GM19238 (cell line): ENCODE measurements at regions not wholly inside any gene's neighbourhood (a gene's known extent, or its start where the extent isn't known, plus 50 kb on each side); places are given as distances from the start of the nearest gene placed in this dataset.

Experiments
- DNase-seq: peaks from one replicate; pipeline ENCODE4 v3.0.0; 2011; ENCODE audit warnings: low spot score; ENCODE audit not compliant: insufficient read length

GRCh38 chr6:156525541-156525940, 251.6 kb upstream of the ARID1B start:
- DNase-seq, result no peak

GRCh38 chr6:156519940-156520339, 257.2 kb upstream of the ARID1B start:
- no peak for DNase-seq

GRCh38 chr6:156517088-156517487, 260.1 kb upstream of the ARID1B start:
- DNase-seq, result no peak

GRCh38 chr6:156515242-156515641, 261.9 kb upstream of the ARID1B start:
- no peak for DNase-seq

GRCh38 chr6:156513504-156513903, 263.7 kb upstream of the ARID1B start:
- no peak for DNase-seq

GRCh38 chr6:156511570-156511969, 265.6 kb upstream of the ARID1B start:
- DNase-seq, result no peak

GRCh38 chr6:156511051-156511450, 266.1 kb upstream of the ARID1B start:
- DNase-seq, result no peak

- DNase-seq, result no peak
Observed at GRCh38 chr6:156510242-156510641, 266.9 kb upstream of the ARID1B start.

GRCh38 chr6:156509496-156509895, 267.7 kb upstream of the ARID1B start:
- DNase-seq, result no peak

- DNase-seq, result no peak
Observed at GRCh38 chr6:156508923-156509322, 268.3 kb upstream of the ARID1B start.

- no peak for DNase-seq
Observed at GRCh38 chr6:156508126-156508525, 269.1 kb upstream of the ARID1B start.

- no peak for DNase-seq
Observed at GRCh38 chr6:156507656-156508055, 269.5 kb upstream of the ARID1B start.

GRCh38 chr6:156507106-156507505, 270.1 kb upstream of the ARID1B start:
- no peak for DNase-seq

GRCh38 chr6:156502969-156503504, 274.1 kb upstream of the ARID1B start:
- DNase-seq, result no peak

GRCh38 chr6:156497618-156498017, 279.6 kb upstream of the ARID1B start:
- no peak for DNase-seq

GRCh38 chr6:156487877-156488276, 289.3 kb upstream of the ARID1B start:
- no peak for DNase-seq

GRCh38 chr6:156485150-156485549, 292.0 kb upstream of the ARID1B start:
- DNase-seq, result no peak

- no peak for DNase-seq
Observed at GRCh38 chr6:156474507-156475120, 302.6 kb upstream of the ARID1B start.

- DNase-seq, result no peak
Observed at GRCh38 chr6:156471000-156471399, 306.2 kb upstream of the ARID1B start.

- DNase-seq, result no peak
Observed at GRCh38 chr6:156464100-156464878, 312.9 kb upstream of the ARID1B start.

- DNase-seq, result no peak
Observed at GRCh38 chr6:156461647-156462046, 315.5 kb upstream of the ARID1B start.

- DNase-seq, result no peak
Observed at GRCh38 chr6:156457601-156458000, 319.6 kb upstream of the ARID1B start.

GRCh38 chr6:156455847-156456246, 321.3 kb upstream of the ARID1B start:
- no peak for DNase-seq
